Nephron (organoid): ENCODE measurements at regions not wholly inside any gene's neighbourhood (a gene's known extent, or its start where the extent isn't known, plus 50 kb on each side); places are given as distances from the start of the nearest gene placed in this dataset.
A peak's percentile ranks its signal among the peaks of the same experiment; 100 is the strongest.

Source experiments
- H3K27ac Mint-ChIP-seq, 3 experiments: 2 replicates each; pipeline ENCODE4 v1.8.0; 2020; ENCODE audit warnings: mixed read lengths in 3 of 3, mild to moderate bottlenecking in 2 of 3, moderate library complexity in 1 of 3
- H3K27me3 Mint-ChIP-seq: 2 replicates; pipeline ENCODE4 v1.8.0; 2021; ENCODE audit warnings: low read depth, mild to moderate bottlenecking, moderate library complexity, mixed read lengths
- H3K36me3 Mint-ChIP-seq: 2 replicates; pipeline ENCODE4 v1.8.0; 2020; ENCODE audit warnings: low read depth, mixed read lengths
- H3K4me1 Mint-ChIP-seq: 2 replicates; pipeline ENCODE4 v1.8.0; 2020; ENCODE audit warnings: mixed read lengths
- H3K4me3 Mint-ChIP-seq, 3 experiments: 2 replicates each; pipeline ENCODE4 v1.8.0; 2020; ENCODE audit warnings: mild to moderate bottlenecking in 3 of 3, mixed read lengths in 3 of 3, moderate library complexity in 2 of 3
- H3K9me3 Mint-ChIP-seq: 2 replicates; pipeline ENCODE4 v1.8.0; 2020; ENCODE audit warnings: mixed read lengths
- TF ChIP-seq, protein P1 (sequence below), 3 experiments: fragments of 200-600 bp; sonication (generic); IDR thresholded peaks; one replicate each; pipeline ENCODE4 v1.5.0; 2021; ENCODE audit warnings: antibody characterized with exemption in 3 of 3; ENCODE audit not compliant: unreplicated experiment in 3 of 3

DNA sequence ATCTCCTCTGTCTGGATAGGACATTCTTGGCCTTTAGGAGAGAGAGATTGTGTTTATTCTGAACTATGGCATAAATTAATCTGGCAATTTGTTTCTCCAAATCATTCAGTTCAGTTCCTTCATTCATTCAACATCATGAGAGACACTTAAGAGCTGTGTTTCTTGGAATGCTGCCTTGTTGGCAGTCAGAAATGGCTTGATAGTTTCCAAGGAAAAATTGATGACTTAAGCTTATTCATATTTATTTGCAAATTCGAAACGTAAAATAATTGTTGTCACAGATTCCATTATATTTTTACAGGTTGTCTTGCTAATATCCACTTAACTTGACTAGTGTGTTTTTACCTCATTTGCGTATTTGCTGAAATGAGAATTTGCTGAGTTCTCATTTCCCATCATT lies 393.0 kb downstream of the C12orf75 start:
- Mint-ChIP-seq H3K27me3 (no peaks in the 10 kb centered on the region), H3K9me3 (no peaks in the 10 kb centered on the region), H3K27ac (no peak overlapping the region), H3K4me3 (no peak overlapping the region), H3K4me1 (peaks cover 40% of the 10 kb centered on the region), H3K36me3 (no peaks in the 10 kb centered on the region)
- TF ChIP-seq, protein P1, sequence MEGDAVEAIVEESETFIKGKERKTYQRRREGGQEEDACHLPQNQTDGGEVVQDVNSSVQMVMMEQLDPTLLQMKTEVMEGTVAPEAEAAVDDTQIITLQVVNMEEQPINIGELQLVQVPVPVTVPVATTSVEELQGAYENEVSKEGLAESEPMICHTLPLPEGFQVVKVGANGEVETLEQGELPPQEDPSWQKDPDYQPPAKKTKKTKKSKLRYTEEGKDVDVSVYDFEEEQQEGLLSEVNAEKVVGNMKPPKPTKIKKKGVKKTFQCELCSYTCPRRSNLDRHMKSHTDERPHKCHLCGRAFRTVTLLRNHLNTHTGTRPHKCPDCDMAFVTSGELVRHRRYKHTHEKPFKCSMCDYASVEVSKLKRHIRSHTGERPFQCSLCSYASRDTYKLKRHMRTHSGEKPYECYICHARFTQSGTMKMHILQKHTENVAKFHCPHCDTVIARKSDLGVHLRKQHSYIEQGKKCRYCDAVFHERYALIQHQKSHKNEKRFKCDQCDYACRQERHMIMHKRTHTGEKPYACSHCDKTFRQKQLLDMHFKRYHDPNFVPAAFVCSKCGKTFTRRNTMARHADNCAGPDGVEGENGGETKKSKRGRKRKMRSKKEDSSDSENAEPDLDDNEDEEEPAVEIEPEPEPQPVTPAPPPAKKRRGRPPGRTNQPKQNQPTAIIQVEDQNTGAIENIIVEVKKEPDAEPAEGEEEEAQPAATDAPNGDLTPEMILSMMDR (IDR thresholded peaks at IDR 0.05; ENCODE audit: unreplicated experiment in 3 of 3) = no peak

DNA sequence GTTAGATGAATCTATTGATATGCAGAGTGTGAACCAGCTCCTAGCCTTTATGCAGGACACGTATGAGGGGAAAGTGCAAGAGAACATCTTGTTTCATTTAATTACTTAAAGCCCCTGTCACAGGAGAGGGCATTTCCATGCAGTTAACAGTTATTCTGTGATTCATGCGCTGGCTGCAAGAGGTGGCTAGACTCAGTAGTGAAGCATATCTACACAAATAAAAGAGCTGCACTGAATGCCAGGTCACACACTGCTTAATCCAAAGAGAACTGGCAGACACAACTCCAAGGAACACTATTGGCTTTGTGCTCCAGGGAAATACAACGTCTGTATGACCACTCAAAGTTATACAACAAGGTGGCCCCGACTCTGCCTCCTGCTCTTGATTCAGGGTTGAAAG lies 394.1 kb downstream of the C12orf75 start:
- no peaks in the 10 kb centered on the region for H3K27me3 Mint-ChIP-seq
- TF ChIP-seq, protein P1 (IDR thresholded peaks at IDR 0.05; ENCODE audit: unreplicated experiment in 3 of 3) = no peak
- H3K36me3 Mint-ChIP-seq = no peaks in the 10 kb centered on the region
- H3K9me3 Mint-ChIP-seq = no peaks in the 10 kb centered on the region
- H3K4me1 Mint-ChIP-seq = peaks cover 40% of the 10 kb centered on the region
- H3K27ac Mint-ChIP-seq = peak overlapping the region; percentile 39 to 63 (median 46)
- H3K4me3 Mint-ChIP-seq = no peak overlapping the region

DNA sequence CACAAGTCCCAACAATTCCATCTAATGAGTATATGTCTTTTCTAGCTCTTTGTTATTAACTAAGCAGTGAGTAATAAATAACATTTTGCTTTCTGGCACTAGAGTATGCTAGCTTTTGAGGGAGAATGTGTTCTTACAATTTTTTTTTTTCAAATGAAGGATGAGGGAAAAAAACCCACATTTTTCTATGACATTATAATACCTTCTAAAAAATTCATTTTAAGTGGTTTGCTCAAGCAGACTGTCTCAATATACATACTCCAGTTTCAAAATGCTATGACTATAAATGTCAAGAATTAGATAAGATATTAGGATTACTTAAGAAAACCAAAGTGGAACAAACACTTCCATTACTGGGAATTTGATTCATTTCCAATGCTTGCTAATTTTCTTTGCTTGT lies 394.6 kb downstream of the C12orf75 start:
- TF ChIP-seq, protein P1 (IDR thresholded peaks at IDR 0.05; ENCODE audit: unreplicated experiment in 3 of 3) = no peak
- Mint-ChIP-seq H3K9me3 (no peaks in the 10 kb centered on the region), H3K36me3 (no peaks in the 10 kb centered on the region), H3K27ac (peak overlapping the region; percentile 39 to 63 (median 46)), H3K4me3 (no peak overlapping the region), H3K27me3 (no peaks in the 10 kb centered on the region), H3K4me1 (peaks cover 40% of the 10 kb centered on the region)

DNA sequence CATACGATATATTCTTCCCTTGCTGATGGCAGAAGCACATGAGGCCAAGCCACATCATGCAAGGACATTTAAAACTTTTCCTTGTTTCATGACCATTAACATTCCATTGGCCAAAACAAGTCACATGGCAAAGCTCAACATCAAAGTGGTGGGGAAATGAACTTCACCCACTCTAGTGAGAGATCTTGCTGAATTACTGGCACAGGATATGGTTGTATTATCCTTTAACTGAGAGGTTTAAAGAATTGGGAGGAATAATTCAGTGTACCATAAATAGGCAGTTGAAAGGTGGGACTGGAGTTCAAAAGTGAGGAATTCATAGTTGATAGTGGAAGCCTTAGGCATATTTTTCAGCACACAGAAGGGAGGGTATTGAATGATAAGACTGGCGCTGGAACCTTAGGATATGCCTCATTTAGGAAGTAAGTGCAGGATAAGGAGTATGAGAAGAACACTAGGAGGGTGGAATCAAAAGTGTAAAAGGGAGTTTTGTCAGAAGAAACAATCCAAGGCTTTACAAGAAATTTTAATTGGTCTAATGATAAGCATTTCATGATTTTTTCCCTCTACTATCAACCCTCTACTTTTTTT lies 398.8 kb downstream of the C12orf75 start:
- Mint-ChIP-seq H3K4me3 (no peak overlapping the region), H3K4me1 (peaks cover 13% of the 10 kb centered on the region), H3K27ac (no peak overlapping the region), H3K27me3 (no peaks in the 10 kb centered on the region), H3K9me3 (peaks cover 4% of the 10 kb centered on the region), H3K36me3 (no peaks in the 10 kb centered on the region)
- TF ChIP-seq, protein P1 (IDR thresholded peaks at IDR 0.05; ENCODE audit: unreplicated experiment in 3 of 3) = no peak

DNA sequence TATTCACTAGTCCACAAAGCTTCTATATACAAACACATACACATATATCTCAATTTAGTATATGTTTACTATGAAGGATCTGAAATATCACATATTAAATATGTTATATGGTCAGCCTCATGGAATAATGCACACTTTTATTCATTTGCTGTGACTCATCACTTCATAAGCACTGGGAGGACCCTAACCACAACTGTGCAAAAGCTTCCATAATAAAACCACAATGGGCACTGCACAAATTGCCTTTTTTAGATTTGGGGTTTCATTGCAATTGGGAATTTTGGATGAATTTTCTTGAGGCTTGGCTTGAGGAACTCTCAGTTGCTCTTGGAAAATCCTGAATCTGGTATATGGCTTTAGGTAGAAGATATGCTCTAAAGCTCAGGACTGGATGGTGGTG lies 399.4 kb downstream of the C12orf75 start:
- Mint-ChIP-seq H3K9me3 (peaks cover 4% of the 10 kb centered on the region), H3K36me3 (no peaks in the 10 kb centered on the region), H3K27me3 (no peaks in the 10 kb centered on the region), H3K4me3 (no peak overlapping the region), H3K4me1 (peaks cover 6% of the 10 kb centered on the region), H3K27ac (no peak overlapping the region)
- TF ChIP-seq, protein P1 (IDR thresholded peaks at IDR 0.05; ENCODE audit: unreplicated experiment in 3 of 3) = no peak

DNA sequence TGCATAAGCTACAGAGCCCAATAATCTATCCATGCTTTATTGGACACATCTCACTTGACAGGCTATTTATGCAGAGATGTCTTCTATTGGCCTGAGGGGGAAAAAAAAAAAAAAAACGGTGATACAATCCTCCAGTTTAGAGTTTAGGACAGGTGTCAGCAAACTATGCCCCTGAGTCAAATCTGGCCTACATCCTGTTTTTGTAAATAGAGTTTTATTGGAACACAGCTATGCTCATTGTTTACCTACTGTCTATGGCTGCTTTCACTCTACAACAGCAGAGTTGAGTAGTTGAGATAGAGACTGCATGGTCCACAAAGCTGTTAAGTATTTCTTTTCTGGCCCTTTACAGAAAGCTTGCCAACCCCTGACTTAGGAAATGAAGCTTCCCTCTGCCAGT lies 403.1 kb downstream of the C12orf75 start:
- TF ChIP-seq, protein P1 (IDR thresholded peaks at IDR 0.05; ENCODE audit: unreplicated experiment in 3 of 3) = no peak

More for the DNA sequence above, 403.1 kb downstream of the C12orf75 start:
- peaks cover 4% of the 10 kb centered on the region for H3K9me3 Mint-ChIP-seq
- H3K4me3 Mint-ChIP-seq = no peak overlapping the region
- H3K27me3 Mint-ChIP-seq = no peaks in the 10 kb centered on the region
- H3K36me3 Mint-ChIP-seq = no peaks in the 10 kb centered on the region
- H3K27ac Mint-ChIP-seq = no peak overlapping the region
- H3K4me1 Mint-ChIP-seq = peaks cover 21% of the 10 kb centered on the region
